ENCODE measurements at regions not wholly inside any gene's neighbourhood (a gene's known extent, or its start where the extent isn't known, plus 50 kb on each side); places are given as distances from the start of the nearest gene placed in this dataset.

- CTCF ChIA-PET = no interaction called here
- POLR2A ChIA-PET = no interaction called here
- DNase-seq (ENCODE audit: low read depth, low spot score) = no peak
- Histone ChIP-seq H3K27ac (ENCODE audit: low read depth, low read length) (no peak overlapping the region), H3K4me3 (ENCODE audit: low read depth, low read length) (no peak overlapping the region), H3K27me3 (ENCODE audit: control insufficient read depth, insufficient read depth, low read length) (no peaks in the 10 kb centered on the region), H3K9me3 (ENCODE audit: control insufficient read depth, insufficient read depth, low read length) (peaks cover 10% of the 10 kb centered on the region)
- no peak for TF ChIP-seq CTCF (IDR thresholded peaks at IDR 0.05; ENCODE audit: low read depth, low read length)
Measured at GRCh38 chr2:126189527-126189926, 466.4 kb upstream of the GYPC start.

- H3K9me3 ChIP-seq (ENCODE audit: control insufficient read depth, insufficient read depth, low read length) = no peaks in the 10 kb centered on the region
- DNase-seq (ENCODE audit: low read depth, low spot score) = no peak
- CTCF ChIA-PET = no interaction called here
- no peak for TF ChIP-seq CTCF (IDR thresholded peaks at IDR 0.05; ENCODE audit: low read depth, low read length)
- no peaks in the 10 kb centered on the region for H3K27me3 ChIP-seq (ENCODE audit: control insufficient read depth, insufficient read depth, low read length)
- no peak overlapping the region for H3K27ac ChIP-seq (ENCODE audit: low read depth, low read length)
- POLR2A ChIA-PET = no interaction called here
- no peak overlapping the region for H3K4me3 ChIP-seq (ENCODE audit: low read depth, low read length)
Measured at GRCh38 chr2:126200538-126200937, 455.4 kb upstream of the GYPC start.

GRCh38 chr2:126208266-126208665 is 447.7 kb upstream of the GYPC start:
- POLR2A ChIA-PET = no interaction called here

GRCh38 chr2:126212735-126213134 is 443.2 kb upstream of the GYPC start:
- peaks cover 3% of the 10 kb centered on the region; the same call in 1 of the 2 replicates for H3K9me3 ChIP-seq (ENCODE audit: control insufficient read depth, insufficient read depth, low read length)
- H3K27ac ChIP-seq (ENCODE audit: low read depth, low read length) = no peak overlapping the region
- no peak for TF ChIP-seq CTCF (IDR thresholded peaks at IDR 0.05; ENCODE audit: low read depth, low read length)
- no peak overlapping the region for H3K4me3 ChIP-seq (ENCODE audit: low read depth, low read length)
- CTCF ChIA-PET = no interaction called here
- POLR2A ChIA-PET = no interaction called here
- H3K27me3 ChIP-seq (ENCODE audit: control insufficient read depth, insufficient read depth, low read length) = no peaks in the 10 kb centered on the region
- no peak for DNase-seq (ENCODE audit: low read depth, low spot score)

More at GRCh38 chr2:126208266-126208665, 447.7 kb upstream of the GYPC start:
- Histone ChIP-seq H3K27me3 (ENCODE audit: control insufficient read depth, insufficient read depth, low read length) (no peaks in the 10 kb centered on the region), H3K4me3 (ENCODE audit: low read depth, low read length) (no peak overlapping the region), H3K9me3 (ENCODE audit: control insufficient read depth, insufficient read depth, low read length) (no peaks in the 10 kb centered on the region), H3K27ac (ENCODE audit: low read depth, low read length) (no peak overlapping the region)
- no peak for DNase-seq (ENCODE audit: low read depth, low spot score)
- no peak for TF ChIP-seq CTCF (IDR thresholded peaks at IDR 0.05; ENCODE audit: low read depth, low read length)
- CTCF ChIA-PET = no interaction called here

GRCh38 chr2:126219081-126219480 is 436.9 kb upstream of the GYPC start:
- no peak overlapping the region for H3K4me3 ChIP-seq (ENCODE audit: low read depth, low read length)
- CTCF ChIA-PET = no interaction called here
- no peak for TF ChIP-seq CTCF (IDR thresholded peaks at IDR 0.05; ENCODE audit: low read depth, low read length)
- POLR2A ChIA-PET = no interaction called here
- H3K9me3 ChIP-seq (ENCODE audit: control insufficient read depth, insufficient read depth, low read length) = peaks cover 7% of the 10 kb centered on the region; the same call in 1 of the 2 replicates
- no peak overlapping the region for H3K27ac ChIP-seq (ENCODE audit: low read depth, low read length)
- no peaks in the 10 kb centered on the region for H3K27me3 ChIP-seq (ENCODE audit: control insufficient read depth, insufficient read depth, low read length)
- DNase-seq (ENCODE audit: low read depth, low spot score) = no peak
